GM18907 (cell line): ENCODE measurements at regions not wholly inside any gene's neighbourhood (a gene's known extent, or its start where the extent isn't known, plus 50 kb on each side); places are given as distances from the start of the nearest gene placed in this dataset.

Experiments used
- ATAC-seq: cut with Tn5 transposase; IDR thresholded peaks from one replicate; pipeline ENCODE4 v1.9.1; 2021; ENCODE audit warnings: mild to moderate bottlenecking, moderate library complexity; ENCODE audit not compliant: unreplicated experiment

DNA sequence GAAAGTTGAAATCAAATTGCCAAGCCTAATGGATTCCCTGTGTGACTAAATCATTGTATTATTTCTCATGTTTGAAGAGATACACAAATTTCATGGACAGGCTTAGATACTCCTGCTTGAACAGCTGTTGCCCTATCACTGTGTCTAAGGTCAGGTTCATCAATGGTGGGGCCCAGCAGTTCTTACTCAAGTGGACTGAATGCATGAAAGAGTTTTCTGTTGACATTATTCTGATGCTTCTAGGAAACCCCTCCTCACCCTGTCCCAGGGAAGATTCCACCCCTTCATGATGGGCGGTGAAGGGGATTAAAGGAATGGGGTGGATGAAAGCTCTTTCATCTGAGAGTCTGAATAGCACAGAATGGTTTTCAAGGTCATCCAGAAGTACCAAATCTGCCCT is 148.8 kb downstream of the INO80D start:
- no peak for ATAC-seq

DNA sequence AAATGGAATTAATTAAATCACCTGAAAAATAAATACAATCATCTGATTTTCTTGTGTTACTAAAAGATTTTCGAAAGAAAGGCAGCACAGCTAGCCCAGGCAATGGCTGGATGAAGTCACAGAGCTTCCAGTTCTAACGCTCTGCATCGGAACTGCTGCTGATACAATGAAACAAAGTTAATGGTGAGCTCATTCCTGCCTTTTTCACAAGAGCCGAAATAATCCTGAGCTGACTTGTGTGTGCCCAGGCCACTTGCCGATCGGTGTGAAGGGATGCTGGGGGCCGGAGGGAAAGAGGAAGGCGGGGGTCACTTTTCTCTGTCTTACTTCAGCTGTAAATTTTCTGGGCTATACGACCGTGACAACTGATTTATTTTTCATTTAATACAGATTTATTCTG is 149.5 kb downstream of the INO80D start:
- no peak for ATAC-seq

DNA sequence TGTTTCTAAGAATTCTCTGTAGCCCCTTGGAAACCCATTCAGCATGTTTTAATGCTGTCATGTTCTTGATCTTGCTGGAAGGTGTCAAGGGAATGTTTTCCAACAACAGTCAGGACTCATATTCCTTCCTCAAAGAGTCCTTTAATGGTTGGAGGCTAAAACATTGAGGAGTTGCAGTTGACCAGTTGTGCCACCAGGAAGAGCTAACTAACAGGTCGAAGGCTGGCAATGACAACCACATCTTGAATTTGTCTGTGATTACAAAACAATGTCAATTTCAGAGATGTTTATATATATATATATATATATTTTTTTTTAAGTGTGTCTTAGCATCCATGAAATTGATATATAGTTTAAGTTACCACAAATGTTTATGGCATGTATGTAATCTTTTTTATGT is 151.5 kb downstream of the INO80D start:
- ATAC-seq, result no peak

DNA sequence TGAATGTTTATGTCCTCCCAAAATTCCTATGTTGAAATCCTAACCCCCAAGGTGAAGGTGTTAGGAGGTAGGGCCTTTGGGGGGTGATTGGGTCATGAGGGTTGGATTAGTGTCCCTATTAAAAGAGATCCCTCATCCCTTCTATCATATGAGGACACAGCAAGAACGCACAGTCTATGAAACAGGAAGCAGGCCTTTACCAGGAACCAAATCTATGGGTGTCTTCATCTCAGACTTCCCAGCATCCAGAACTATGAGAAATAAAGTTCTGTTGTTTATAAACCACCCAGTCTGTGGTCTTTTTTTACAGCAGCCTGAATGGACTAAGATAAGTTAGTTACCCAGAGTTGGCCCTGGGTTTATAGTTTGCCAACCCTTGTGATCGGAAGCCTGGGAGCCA is 153.1 kb downstream of the INO80D start:
- no peak for ATAC-seq

DNA sequence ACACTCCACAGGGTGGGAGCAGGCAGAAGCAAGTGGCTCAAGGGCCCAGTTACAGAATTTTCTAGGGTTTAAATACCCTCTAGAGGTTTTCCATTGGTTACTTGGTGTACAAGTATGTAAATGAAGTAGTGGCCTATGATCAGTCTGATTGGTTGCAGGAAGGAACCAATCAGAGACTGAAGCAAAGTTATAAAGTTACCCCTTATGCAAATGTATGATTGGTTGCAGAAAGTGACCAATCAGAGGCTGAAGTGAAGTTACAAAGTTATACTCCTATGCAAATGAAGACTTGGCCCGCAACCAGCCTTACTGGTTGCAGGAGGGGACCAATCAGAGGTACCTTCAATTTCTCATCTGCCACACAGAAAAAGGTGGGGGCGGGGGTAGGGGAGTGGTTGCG is 154.6 kb downstream of the INO80D start:
- no peak for ATAC-seq

DNA sequence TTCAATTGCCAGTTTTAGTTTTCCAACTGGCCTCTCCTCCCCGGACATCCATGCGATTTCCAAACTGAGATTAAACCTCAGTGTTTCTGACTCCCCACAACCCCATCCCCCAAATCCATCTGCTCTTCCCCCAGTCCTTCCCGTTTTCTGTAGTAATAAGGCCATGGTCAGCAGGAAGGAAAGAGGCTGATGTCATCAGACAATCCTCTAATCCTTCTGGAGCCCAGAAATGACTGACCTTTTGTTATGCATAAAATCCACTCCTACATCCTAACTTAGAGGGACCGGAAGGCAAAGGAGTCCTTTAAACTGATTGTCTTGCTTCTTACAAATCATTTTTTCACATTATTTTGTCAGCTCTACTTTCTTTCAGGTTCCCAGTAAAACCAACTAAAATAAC is 155.8 kb downstream of the INO80D start:
- no peak for ATAC-seq

DNA sequence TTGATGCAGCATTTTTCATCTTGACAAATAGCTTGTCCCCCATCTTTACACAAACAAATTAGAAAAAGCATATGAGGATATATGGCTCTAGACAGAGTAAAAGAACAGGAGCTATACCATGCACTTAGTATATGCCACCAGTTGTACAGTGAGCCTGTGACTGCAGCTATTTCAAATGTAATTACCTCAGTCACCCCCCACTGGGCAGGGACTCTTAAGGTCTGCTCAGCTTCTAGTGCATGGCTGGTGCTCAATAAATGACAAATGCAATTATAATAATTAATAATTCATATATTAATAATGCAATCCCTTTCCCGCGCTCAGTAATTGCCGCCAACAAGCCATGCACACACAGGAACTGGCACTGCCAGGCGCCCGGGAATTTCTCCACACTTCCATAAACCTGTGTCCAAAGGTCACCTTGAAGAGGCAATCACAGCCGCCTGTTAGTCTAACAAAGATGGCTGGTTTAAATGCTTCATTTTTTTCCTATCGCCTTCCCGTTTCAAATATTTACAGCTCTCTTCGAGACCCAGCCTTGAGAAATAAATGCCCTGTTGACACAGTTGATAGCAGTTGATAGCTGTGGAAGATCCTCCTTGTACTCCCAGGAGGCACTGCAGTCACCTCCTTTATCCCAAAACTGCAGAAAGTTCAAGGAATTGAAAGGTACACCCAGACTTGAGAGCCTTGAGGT is 156.6 kb downstream of the INO80D start:
- no peak for ATAC-seq

DNA sequence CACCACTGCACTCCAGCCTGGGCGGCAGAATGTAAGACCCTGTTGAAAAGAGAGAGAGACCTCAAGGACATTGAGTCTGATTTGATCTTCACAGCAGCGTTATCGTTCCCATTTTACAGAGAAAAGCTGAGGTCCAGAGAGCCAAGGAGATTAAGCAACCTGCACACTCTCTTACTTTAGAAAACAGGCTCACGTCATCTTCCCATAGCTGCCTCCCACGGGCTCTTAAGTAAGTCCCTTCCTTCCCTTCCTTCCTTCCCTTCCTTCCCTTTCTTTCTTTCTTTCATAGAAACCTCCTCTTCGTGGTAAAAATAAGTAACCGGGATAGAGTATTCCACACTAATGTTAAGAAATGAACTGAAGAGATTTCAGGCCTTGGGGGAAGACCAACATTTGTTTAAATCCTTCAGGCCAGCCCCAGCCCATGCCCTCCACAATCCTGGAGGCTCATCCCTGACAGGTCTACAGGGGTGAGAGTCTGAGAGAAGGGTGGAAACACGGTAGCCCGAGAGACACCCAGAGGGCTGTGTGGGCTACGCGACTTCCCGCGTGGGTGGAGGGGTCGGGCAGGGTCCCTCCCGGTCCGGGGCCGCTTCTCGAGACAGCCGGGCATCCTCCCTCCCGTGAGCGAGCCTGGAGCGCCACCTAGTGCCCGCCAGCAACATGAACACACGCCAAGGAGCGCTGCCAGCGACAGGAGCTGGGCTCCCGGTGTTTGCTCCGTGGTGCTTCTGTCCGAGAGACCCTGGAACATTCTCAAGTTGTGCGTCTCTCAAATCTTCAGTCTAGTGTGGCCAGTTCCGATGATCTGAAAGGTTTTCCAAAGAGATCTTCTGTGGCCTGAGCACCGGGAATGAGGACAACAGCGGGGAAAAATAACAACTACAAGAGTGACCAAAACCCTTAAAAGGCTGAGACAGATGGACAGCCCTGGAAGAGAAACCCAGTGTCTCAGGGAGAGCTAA is 160.3 kb downstream of the INO80D start:
- ATAC-seq, result peak; percentile 87

DNA sequence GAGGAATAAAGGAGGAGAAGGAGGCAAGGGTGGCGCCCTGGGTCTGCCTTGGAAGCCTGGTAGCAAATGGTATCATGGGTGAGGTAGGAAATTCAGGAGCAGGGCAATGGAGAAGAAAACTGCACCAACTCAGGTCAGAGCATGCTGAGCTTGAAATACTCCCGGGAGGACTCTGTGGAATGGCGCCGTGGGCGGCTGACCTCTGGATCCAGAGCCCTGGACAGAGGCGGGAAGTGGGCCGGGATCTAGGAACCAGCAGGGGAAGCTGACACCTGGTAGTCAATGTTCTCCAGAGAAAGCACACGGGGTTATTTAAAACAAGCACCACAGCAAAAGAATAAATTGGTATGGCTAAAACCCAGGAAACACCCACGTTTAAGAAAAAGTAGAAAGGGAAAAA is 161.3 kb downstream of the INO80D start:
- no peak for ATAC-seq

DNA sequence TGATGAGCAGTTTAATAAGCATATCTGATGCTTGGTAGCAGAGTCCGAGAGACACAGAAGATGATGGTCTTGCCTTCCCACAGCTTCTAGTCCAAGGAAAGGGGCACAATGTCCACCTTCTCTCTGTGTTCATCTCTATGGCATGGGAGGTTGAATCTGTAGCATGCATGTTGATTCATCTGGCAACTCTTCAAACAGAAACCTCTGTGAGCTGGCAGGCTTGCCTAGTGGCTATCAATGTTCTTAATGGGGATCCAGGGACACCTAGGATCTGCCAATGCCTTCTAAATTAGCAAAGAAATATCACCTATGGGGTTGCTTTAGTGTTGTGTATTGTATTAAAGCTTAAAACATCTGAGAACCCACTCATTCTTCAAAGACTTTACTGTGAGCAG is 170.8 kb downstream of the INO80D start:
- no peak for ATAC-seq

DNA sequence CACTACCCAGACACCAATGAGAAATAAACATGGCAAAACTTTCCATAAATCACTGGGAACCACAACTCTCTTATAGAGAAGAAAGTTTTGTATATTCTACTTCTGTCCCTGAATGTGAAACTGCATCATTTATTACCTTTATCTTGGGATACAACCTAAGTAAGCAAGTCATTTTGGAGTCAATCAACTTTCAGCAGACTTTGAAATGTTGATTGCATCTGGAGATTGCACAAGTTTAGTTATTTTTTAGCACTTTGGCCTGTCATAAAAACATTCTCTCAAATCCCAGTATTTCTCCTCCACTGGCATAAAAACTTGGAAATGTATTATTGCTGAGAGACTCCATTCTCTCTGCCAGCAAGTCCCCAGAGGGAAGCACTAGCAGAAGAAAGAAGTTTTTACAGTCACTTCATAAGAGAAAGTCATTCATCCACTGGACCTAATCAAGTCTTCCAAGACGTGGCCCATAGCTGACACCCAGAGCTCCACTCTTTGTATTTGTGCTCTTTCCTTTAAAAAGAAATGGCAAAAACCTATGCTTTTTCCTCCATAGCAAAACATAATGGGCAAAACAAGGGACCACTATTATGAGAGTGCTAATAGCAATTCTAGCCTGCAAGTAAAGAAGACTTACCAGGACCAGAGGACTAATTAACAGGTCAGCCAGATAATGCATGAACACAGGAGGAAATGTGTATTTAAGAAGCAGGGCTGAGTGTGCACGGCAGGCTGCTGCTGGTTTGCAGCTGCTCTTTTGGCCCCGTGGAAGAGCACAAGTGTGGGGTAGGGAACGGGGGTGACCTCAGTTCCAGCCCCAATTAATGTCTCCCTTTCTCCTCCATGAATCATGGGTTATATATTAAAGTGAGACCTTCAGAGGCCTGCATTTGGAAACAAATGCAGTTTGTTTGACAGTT is 171.5 kb downstream of the INO80D start:
- ATAC-seq, result no peak

DNA sequence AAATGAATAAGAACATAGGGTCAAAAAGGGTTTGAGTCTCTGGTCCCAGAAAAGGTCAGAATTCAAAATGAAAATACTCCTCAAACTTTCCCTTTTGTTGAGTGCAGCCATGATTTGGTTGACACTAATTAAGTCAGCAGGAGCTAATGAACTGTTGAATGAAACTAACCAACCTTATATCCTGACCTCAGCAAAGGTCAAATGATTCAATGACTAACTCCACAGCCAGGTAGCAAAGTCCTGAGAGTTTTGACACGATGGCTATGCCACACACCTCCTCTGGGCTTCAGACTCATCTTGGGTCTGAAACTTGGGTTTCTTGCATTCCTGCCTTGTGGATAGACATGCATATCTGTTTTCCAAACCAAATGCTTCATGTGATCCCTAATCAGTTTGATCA is 172.3 kb downstream of the INO80D start:
- ATAC-seq, result no peak

DNA sequence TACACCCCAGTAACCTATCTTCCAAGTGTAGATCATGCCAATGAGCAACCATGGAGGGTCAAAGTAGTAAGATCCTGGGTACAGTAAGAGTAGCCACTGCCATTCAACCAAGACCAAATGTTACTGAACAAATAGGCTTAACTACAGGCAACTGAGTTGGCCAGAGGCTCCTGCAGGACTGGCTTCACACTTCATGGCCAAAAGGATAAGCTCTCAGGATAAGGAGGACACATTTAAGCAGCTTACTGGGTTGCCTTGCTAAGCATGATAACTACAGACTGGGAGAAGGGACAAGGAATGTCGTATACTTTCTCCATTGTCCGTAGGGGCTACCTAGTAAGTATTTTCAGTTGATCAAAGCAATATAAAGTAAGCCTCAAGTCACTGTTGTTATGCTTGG is 174.7 kb downstream of the INO80D start:
- ATAC-seq, result no peak

DNA sequence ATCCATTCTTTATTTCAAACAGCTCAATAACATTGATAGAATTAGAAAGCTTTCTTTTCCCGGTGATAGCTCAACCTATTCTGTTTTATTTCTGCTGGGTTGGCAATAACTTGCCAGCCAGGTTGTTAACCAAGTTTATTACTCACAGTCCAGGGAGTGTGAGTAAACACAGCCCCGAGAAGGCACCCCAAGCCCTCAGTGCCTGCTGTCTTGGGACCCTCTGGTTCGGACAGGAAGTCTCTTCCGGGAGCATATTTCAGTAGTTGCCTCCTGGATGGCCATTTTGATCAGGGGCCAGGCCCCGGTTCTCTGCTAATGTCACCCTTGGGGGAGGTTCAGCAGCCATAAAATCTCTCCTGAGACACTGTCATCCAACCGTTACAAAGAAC is 176.8 kb downstream of the INO80D start:
- ATAC-seq, result no peak

DNA sequence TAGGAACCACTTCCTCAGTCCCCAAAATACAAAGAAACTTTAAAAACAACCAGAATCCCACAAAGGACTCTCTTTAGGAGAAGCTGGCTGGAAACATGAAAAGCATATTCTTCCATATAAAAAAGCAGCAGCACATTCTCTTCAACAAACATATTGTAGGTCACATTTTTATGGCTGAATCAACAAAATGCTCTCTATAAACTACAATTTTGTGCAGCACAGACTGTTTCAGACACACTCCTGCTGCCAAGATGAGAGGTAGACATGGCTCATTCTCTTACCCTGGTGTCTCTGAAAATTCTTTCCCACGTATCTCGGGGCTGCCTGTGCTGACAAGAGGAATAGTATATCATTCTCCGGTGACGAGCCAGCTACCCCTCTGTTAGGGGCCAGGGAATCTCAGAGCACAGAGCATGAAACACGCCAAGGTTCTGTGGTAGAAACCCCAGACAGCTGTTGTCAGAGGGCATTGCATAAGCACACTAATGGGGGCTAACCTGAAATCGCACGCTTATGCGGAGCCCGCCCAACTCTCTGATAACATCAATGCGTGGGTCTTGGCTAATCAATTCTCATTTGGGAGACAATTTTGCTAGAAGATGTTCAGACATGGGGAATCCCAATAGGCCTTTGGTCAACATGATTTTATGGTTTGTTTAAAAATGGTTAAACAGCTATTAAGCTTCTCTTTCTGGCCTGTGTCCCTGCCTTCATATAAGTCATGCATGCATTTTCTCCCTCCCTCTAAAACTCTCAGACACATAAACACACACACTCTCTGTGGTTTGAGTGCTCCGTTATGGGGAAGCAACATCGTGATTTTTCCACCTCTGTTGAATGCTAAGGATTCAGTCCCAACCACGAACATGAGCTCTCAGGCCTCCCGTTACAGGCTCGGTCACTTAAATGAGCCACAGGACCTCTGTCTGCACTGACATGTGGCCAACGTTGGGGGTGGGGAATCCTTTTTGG is 177.5 kb downstream of the INO80D start:
- ATAC-seq, result no peak

DNA sequence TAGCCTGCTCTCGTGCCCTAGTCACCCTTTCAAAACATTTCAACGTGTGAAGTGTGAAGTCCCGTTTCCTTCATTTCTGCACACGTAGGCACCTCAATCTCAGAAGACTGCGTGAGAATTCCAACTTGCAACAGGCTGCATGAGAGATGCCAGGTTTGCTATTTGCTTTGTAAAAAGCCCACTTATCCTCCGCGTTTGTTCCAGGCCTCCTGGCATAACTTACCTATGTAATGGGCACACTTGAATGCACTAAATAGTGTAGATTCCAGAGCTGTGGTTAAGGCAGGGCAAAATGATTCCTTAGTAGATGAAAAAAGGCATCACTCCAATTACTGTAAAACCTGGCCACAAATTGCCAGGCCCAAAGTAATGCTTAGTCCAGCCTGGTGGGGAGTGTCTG is 179.6 kb downstream of the INO80D start:
- ATAC-seq, result no peak

DNA sequence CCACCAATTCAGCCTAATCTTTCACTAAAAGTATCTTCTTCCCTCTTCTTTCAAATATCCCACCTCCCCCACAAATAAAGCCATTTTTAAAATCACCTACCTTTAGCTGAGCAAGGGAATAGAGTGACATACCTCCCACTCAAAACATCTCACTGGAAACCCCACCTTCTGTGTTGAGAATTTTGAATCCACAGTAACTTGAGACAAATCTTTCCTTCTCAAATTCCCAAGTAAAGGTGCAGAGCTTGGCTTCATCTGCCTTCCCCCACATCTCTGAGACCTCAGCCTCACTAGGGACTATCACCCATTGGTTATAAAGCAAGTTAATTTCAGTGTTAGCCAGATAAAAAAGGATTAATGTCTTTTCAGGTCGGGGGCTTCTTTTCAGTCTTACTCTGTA is 180.4 kb downstream of the INO80D start:
- no peak for ATAC-seq

DNA sequence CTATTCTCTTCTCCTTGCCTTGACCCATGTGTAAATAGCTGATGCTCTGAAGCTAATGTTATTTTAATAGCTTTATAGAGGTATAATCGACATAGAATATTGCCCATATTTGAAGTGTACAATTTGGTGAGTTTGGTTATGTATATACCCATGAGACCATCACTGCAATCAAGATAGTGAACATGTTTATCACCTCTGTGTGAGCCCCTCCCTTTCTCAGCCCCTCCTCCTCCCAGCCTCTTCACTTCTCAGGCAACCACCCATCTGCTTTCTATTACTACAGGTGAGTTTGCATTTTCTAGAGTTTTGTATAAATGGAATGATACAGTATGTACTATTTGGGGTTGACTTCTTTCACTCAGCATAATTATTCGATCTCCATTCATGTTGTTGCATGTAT is 181.1 kb downstream of the INO80D start:
- no peak for ATAC-seq

DNA sequence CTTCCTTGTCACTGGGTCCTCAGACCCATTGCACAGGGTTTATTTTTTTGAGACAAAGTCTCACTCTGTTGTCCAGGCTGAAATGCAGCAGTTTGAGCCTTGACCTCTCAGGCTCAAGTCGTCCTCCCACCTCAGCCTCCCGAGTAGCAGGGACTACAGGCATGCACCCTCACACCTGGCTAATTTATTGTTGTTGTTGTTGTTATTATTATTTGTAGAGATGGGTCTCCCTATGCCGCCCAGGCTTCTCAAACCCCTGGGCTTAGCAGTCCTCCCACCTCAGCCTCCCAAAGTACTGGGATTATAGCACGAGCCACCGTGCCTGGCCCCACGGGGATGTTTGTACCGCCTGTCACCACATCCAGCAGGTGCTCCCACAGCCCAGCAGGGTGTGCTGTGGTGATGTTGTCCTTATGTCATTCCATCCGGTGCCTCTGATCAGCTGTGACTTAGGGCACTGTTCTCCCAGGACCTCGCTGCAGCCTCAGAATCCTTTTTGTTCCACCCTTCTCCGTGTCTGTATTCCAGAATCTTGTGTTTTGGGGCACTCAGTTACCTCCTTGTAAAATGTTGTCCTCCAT is 182.3 kb downstream of the INO80D start:
- ATAC-seq, result peak; percentile 87

DNA sequence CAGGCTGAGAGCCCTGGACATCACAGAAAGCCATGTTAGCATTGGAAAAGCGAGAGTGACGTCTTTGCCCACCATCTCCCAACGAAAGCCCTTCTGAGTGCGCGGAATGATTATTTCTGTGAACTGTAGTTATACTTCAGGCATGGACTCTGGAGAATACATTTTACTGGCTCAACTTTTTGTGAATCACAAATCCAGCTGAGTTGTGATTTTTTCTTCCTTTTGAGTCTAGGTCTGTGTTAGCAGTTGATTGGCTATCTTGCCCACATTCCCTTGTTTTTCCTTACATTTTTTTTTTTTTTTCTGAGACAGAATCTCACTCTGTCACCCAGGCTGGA is 183.1 kb downstream of the INO80D start:
- ATAC-seq, result no peak
